Prostate gland (tissue), 2 donors: ENCODE measurements at regions not wholly inside any gene's neighbourhood (a gene's known extent, or its start where the extent isn't known, plus 50 kb on each side); places are given as distances from the start of the nearest gene placed in this dataset.

Experiments used
- CTCF ChIP-seq, 4 experiments: fragments of 200-600 bp in 2 of 4; fragments of 450-650 bp in 2 of 4; sonication (generic) in 2 of 4; IDR thresholded peaks; 1 replicate in 3 of 4; 2 replicates in 1 of 4; pipeline ENCODE4 v1.5.1; 2016 to 2019; ENCODE audit warnings: antibody characterized with exemption in 4 of 4, mild to moderate bottlenecking in 2 of 4, moderate library complexity in 2 of 4
- POLR2AphosphoS5 ChIP-seq: sonication (generic); formaldehyde crosslinking; IDR thresholded peaks from one replicate; pipeline ENCODE4 v1.6.1; 2017; ENCODE audit warnings: antibody characterized with exemption

- TF ChIP-seq CTCF (IDR thresholded peaks at IDR 0.05) = no peak
- TF ChIP-seq POLR2AphosphoS5 = no peak
Measured at GRCh38 chr11:92410526-92410925, 185.9 kb downstream of the FAT3 start.
